Activated naive CD4-positive, alpha-beta T cell treated with anti-CD3 and anti-CD28 coated beads, Interleukin-2, amount 50 U/mL, for 72 hours (primary cell): ENCODE measurements at regions not wholly inside any gene's neighbourhood (a gene's known extent, or its start where the extent isn't known, plus 50 kb on each side); places are given as distances from the start of the nearest gene placed in this dataset.

ENCODE experiments used
- ATAC-seq, 2 donors: fragments of 150-1000 bp; cut with Tn5 transposase; 2 replicates each; pipeline ENCODE4 v1.10.0; 2021; ENCODE audit warnings: mild to moderate bottlenecking in 2 of 2, moderate library complexity in 2 of 2
- DNase-seq, 2 donors: peaks; one replicate each; pipeline ENCODE4 v3.0.0; 2021 to 2022; ENCODE audit warnings: low spot score in 2 of 2
- H3K27ac Mint-ChIP-seq, 2 donors: one replicate each; pipeline ENCODE4 v1.8.0; 2022; ENCODE audit warnings: mild to moderate bottlenecking in 2 of 2, mixed read lengths in 2 of 2
- H3K36me3 Mint-ChIP-seq, 2 donors: one replicate each; pipeline ENCODE4 v1.8.0; 2022; ENCODE audit warnings: mixed read lengths in 2 of 2
- H3K9me3 Mint-ChIP-seq, 2 donors: one replicate each; pipeline ENCODE4 v1.8.0; 2022; ENCODE audit warnings: mixed read lengths in 2 of 2

DNA sequence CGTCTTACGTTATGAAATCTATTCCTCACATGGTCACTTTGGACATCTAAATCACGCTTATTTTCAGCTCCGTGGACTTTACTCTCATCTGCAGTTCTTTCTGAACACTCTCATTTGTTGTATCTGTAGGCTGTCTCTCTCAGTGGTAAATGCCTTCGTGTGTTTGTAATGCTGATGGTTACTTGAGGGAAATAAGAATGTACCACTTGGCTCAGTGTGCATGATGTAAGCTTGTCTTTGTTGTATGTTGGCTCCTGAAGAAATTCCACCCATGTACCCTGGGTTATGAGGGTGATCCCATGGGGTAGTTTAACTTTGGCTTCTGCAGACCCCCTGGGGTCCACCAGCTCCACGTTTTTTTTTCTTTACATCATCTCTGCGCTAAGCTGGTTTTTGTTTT, 378.4 kb downstream of the SETD4 start:
- ATAC-seq: no peak
- H3K36me3 Mint-ChIP-seq: no peaks in the 10 kb centered on the region

GRCh38 chr21:35679076-35679475, 381.2 kb downstream of the SETD4 start:
- peaks cover 5% of the 10 kb centered on the region in 2 donors for H3K9me3 Mint-ChIP-seq
- DNase-seq (no peak), ATAC-seq (no peak)
- H3K36me3 Mint-ChIP-seq: no peaks in the 10 kb centered on the region
- H3K27ac Mint-ChIP-seq: no peak overlapping the region

More for the DNA sequence above, 378.4 kb downstream of the SETD4 start:
- no peak for DNase-seq
- Mint-ChIP-seq H3K27ac (no peak overlapping the region), H3K9me3 (peaks cover 5% of the 10 kb centered on the region in 2 donors)

DNA sequence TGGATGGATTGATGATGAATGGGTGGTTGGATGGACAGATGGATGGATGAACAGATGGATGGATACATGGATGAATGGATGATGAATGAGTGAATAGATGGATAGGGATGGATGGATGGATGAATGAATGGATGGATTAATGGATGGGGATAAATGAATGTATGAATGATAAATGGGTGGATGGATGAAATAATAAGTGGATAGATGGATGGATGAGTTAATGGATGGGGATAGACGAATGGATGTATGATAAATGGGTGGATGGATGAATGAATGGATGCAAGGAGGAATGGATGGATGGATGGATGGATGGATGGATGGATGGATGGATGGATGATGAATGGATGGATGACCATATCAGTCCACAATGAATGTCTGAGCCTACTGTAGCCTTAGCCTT, 381.9 kb downstream of the SETD4 start:
- H3K27ac Mint-ChIP-seq: no peak overlapping the region
- H3K9me3 Mint-ChIP-seq: peaks cover 5% of the 10 kb centered on the region in 2 donors
- H3K36me3 Mint-ChIP-seq: no peaks in the 10 kb centered on the region
- DNase-seq (no peak), ATAC-seq (no peak)

DNA sequence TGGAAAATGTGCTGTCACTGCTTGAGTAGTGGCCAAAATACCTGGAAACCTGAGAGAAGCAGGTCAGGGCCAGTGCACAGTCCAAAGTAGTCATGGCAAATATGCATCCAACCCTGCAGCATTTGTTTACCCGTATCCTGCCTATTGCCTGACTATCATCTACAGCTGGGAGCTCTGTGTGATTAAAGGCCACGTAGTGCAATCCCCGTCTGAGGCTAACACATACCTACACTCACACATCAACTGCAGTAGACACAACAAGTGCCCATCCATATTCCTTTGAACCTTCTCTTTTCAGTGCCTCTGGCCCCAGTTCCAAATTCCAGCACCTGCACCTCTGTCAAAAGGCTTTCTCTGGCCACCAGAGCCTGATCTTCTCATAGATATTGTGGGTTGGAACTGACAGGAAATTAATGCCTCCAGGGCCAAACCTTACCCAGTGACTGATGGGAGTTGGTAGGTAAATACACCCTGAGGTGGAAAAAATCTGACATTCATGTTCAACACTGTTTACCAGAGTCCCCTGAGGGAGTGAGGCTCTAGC, 383.0 kb downstream of the SETD4 start:
- Mint-ChIP-seq H3K9me3 (peaks cover 5% of the 10 kb centered on the region in 2 donors), H3K36me3 (no peaks in the 10 kb centered on the region), H3K27ac (no peak overlapping the region)
- DNase-seq (no peak), ATAC-seq (no peak)

DNA sequence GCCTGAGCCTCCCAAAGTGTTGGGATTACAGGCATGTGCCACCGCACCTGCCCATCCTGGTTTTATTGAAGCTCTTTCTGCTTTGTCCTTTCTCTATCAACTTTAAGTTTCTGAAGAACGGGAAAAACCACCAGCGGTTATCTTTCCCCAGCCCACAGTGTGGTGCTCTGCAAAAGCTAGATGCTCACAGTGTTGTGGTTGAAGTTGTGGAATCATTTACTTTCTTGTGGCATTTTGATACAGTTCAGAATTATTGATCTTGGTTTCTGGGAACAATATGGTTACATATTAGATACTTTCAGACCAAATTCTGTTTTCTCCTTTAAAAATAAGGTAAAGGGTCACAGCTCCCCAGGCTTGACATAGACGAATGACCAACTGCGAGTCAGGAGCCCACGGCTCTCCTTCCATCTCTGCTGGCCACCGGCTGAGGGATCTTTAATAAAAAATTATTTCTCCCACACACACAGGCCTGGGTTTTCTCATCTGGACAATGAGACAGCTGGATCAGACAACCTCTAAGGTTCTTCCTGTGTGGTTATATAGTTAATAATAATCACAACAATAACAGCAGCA, 385.3 kb downstream of the SETD4 start:
- ATAC-seq (no peak), DNase-seq (no peak)
- H3K9me3 Mint-ChIP-seq: peaks cover 5% of the 10 kb centered on the region in 2 donors
- no peak overlapping the region for H3K27ac Mint-ChIP-seq
- H3K36me3 Mint-ChIP-seq: no peaks in the 10 kb centered on the region

GRCh38 chr21:35674091-35674671, 386.1 kb downstream of the SETD4 start:
- DNase-seq (no peak), ATAC-seq (no peak)
- Mint-ChIP-seq H3K27ac (no peak overlapping the region), H3K9me3 (peaks cover 5% of the 10 kb centered on the region in 2 donors), H3K36me3 (no peaks in the 10 kb centered on the region)

DNA sequence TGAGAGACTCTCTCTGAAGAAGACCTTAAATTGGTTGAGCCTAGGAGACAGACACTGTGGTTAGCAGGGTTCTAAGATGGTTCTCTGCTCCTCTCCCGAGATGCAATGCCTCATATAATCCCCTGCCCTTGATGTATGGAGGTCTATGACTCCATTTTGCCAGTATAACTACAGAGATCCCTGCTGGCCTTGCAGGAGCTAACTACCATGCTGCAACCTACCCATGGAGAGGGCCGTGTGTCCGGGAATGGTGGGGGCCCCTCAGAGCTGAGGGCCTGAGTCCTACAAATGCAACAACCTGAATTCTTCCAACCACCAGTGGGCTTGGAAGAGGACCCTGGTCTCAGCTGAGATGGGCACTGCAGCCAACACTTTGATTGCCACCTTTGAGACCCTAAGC, 388.0 kb downstream of the SETD4 start:
- ATAC-seq: no peak
- Mint-ChIP-seq H3K27ac (no peak overlapping the region), H3K9me3 (no peaks in the 10 kb centered on the region), H3K36me3 (no peaks in the 10 kb centered on the region)
- no peak for DNase-seq

DNA sequence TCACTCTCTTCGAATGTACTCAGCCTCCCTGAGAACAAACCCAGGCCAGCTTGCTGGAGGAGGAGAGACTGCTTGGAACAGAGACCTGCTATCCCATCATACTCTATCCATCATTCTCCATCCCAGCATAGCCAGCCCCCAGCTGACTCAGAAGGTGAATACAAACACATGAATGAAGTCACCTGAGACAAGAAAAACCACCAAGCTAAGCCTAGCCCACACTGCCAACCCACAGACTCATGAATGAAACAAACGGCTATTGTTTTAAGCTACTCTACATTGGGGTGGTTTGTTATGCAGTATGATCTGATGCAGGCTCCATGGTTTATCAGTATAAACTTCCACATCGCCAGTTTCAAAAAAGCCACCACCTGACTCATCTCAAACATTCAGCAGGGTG, 395.6 kb downstream of the SETD4 start:
- H3K27ac Mint-ChIP-seq: no peak overlapping the region
- no peak for DNase-seq
- H3K36me3 Mint-ChIP-seq: no peaks in the 10 kb centered on the region
- no peaks in the 10 kb centered on the region for H3K9me3 Mint-ChIP-seq
- ATAC-seq: peak; percentile 63 to 87

DNA sequence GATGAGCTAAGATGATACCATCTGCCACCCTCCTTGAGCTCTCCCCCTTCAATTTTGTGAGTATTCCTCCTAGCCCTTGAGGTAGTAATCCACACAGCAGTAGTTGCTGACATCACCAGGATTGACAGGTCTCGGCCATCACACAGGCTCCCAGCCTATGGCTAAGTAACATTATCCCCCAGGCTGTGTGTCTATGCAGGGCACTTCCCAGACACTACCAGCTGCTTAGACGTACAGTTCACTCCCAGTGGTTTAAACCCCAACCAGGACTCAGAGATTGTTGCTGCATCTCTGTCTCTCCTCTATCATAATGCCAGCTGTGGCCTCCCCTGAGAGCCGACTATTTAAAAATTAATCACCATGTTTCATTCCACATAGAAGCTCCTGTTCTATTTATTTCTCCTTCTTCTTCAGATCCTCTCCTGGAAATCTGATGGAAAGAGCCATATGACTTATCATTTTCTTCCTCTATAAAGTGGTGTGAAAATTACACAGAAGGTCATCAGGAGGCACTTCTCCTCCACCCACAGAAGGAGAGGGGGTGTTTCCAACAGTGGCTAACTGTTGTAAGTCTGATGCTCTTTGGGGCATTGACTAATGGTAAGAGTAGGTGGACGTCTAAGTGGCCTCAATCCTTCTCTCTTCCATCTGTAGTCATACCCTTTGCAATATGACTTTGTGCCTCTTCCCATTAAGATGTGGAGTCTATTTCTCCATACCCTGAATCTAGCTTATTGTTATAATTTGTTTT, 396.3 kb downstream of the SETD4 start:
- Mint-ChIP-seq H3K27ac (no peak overlapping the region), H3K9me3 (no peaks in the 10 kb centered on the region), H3K36me3 (no peaks in the 10 kb centered on the region)
- ATAC-seq: no peak
- no peak for DNase-seq

DNA sequence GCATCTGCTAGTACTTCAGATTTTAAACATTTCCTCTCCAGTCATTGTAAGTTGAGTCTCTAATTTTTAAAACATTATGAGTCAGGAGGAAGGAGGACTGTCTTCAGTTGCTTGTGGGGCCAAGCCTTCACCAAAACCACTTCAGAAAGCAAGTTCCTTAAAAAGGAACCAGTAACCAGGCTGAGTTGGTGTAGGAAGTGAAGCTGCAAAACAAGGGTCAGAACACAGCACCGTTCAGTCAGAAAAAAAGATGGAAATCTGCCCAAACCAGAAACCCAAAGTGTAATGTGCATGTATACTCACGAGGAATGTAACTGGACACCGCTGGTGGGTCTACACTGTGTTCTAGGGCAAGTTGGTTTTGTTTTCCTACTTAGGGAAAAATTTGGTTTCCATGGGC, 402.1 kb downstream of the SETD4 start:
- ATAC-seq (peak in 1 of 2 donors; percentile 84), DNase-seq (no peak)
- H3K9me3 Mint-ChIP-seq: no peaks in the 10 kb centered on the region
- no peak overlapping the region for H3K27ac Mint-ChIP-seq
- no peaks in the 10 kb centered on the region for H3K36me3 Mint-ChIP-seq

DNA sequence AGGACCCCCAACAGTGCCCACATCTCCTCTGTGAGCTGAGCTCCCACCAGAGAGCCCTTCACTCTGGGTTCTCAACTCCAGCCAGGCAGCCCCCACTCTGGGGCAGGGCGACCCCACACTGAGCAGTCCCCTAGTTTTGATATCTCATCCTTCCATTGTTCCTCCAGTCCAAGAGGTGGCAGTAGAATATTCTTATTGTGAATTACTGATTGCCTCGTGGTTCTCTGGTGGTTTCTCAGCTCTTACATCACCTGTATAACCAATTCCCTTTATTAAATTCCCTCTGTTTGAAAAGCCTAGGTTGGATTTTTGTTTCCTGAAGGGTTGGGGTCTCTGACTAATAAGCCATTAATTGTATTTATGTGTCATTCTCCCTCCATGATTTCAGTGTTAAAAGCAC, 407.5 kb downstream of the SETD4 start:
- DNase-seq: no peak
- no peaks in the 10 kb centered on the region for H3K36me3 Mint-ChIP-seq
- H3K9me3 Mint-ChIP-seq: no peaks in the 10 kb centered on the region
- ATAC-seq: no peak
- peak overlapping the region in 1 of 2 donors; percentile 56 for H3K27ac Mint-ChIP-seq

DNA sequence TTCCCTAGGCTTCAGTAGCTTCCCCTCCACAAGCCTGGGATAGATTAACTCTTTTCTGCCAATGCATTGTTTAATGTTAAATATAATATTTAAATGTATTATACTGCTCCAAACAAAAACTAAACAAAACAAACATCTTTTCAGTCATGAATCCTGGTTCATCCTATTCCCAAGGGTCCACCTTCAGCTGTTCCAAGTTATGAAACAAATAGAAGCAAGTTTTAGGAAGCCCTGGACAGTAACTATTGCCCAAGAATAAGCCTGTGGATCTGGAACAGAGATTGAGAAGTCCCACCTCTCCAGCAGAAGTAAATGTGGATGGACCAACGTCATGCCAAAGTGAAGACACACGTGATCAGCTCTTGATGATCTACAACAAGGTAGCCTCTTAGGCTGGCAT, 408.1 kb downstream of the SETD4 start:
- no peaks in the 10 kb centered on the region for H3K9me3 Mint-ChIP-seq
- no peak overlapping the region for H3K27ac Mint-ChIP-seq
- DNase-seq (no peak), ATAC-seq (no peak)
- H3K36me3 Mint-ChIP-seq: no peaks in the 10 kb centered on the region

DNA sequence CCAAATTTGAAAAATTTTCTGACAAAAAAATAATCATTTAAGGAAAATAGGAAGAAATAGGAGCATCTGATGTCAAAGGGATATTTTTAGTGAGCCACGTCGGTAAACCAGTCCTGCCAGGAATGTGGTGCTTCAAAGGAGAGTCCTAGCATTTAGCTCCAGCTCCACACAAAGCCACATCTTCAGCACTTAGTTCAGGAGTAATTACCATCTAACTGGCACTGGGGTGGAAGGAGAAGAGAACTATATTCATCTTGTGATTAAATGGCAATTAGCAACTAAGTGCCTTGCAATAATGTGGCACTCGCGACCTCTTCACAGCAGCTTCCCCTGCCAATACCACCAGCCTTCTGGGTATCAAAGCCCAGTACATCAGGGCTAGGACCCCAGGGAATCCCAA, 409.1 kb downstream of the SETD4 start:
- DNase-seq (no peak), ATAC-seq (no peak)
- Mint-ChIP-seq H3K36me3 (no peaks in the 10 kb centered on the region), H3K27ac (no peak overlapping the region), H3K9me3 (no peaks in the 10 kb centered on the region)

DNA sequence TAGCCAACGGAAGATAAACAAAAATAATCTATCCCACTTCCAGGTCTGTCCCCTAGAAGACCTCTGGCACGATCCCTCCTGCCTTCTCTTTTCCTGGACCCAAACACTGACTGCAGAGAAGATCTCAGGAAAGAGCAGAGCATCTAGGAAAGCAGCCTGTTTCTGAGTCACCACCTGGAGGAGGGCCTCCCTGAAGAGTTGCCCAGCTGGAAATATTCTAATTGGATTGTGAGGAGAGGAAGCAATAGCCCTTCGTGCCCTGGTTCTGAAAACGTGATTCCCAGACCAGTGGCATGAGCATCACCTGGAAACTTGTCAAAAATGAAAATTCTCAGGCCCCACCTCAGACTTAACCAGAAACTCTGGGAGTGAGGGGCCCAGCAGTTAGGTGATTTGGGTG, 411.1 kb downstream of the SETD4 start:
- no peak for ATAC-seq
- no peaks in the 10 kb centered on the region for H3K9me3 Mint-ChIP-seq

GRCh38 chr21:35648512-35648911, 411.8 kb downstream of the SETD4 start:
- no peak for ATAC-seq
- DNase-seq: no peak
- Mint-ChIP-seq H3K9me3 (no peaks in the 10 kb centered on the region), H3K36me3 (no peaks in the 10 kb centered on the region), H3K27ac (no peak overlapping the region)

More for the DNA sequence above, 411.1 kb downstream of the SETD4 start:
- no peaks in the 10 kb centered on the region for H3K36me3 Mint-ChIP-seq
- H3K27ac Mint-ChIP-seq: no peak overlapping the region
- DNase-seq: no peak

- Mint-ChIP-seq H3K9me3 (no peaks in the 10 kb centered on the region), H3K27ac (no peak overlapping the region), H3K36me3 (no peaks in the 10 kb centered on the region)
- ATAC-seq: no peak
- no peak for DNase-seq
Observed at GRCh38 chr21:35646606-35647005, 413.7 kb downstream of the SETD4 start.

DNA sequence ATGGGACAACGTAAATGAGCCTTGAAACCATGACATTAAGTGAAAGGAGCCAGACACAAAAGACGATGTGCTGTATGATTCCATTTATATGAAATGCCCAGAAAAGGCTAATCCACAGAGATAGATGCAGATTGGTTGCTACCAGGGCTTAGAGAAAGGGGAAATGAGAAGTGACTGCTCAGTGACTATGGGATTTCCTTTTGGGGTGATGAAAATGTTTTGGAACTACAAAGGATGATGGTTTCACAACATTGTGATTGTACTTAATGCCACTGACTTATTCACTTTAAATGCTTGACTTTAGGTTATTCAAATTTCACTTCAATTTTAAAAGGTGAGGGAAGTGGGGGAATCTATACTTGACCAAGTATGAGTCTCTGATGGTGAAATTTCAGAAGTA, 414.3 kb downstream of the SETD4 start:
- no peaks in the 10 kb centered on the region for H3K9me3 Mint-ChIP-seq
- no peak for DNase-seq
- no peaks in the 10 kb centered on the region for H3K36me3 Mint-ChIP-seq
- no peak overlapping the region for H3K27ac Mint-ChIP-seq
- no peak for ATAC-seq

DNA sequence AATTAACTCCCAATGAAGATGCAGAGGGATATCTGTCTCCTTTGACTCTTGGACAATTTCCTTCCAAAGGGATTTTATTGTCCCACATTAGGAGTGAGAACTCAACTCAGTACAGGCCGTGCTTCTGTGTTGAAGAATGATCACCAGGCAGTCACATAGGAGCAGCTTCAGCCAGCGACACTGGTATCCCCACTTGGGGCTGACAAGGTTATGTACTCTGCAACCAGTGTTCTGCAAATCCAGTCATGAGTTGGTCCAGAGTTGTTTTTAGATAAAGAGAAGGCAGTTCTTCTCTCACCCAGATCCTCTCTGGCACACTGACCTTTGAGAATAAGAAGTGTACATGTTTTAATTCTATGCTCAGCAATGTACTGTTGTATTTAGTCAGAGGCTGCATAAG, 415.8 kb downstream of the SETD4 start:
- Mint-ChIP-seq H3K27ac (no peak overlapping the region), H3K36me3 (no peaks in the 10 kb centered on the region), H3K9me3 (no peaks in the 10 kb centered on the region)
- DNase-seq (no peak), ATAC-seq (no peak)
